Panc1 (cell line): ENCODE measurements at regions not wholly inside any gene's neighbourhood (a gene's known extent, or its start where the extent isn't known, plus 50 kb on each side); places are given as distances from the start of the nearest gene placed in this dataset.

Experiments
- ATAC-seq: fragments of 200-7000 bp; cut with Tn5 transposase; 2 replicates; pipeline ENCODE4 v1.9.1; 2020; ENCODE audit warnings: mild to moderate bottlenecking, moderate library complexity
- BruUV-seq: library from RNA; stranded (reverse); fragments of 400-500 nt; replicated peaks from 2 replicates; lab custom pipeline; 2021; lab: Mats Ljungman, UMichigan
- CTCF ChIA-PET: fragments of 300-600 bp; sonication (Branson Sonifier 250); formaldehyde crosslinking; loops from one replicate; lab custom pipeline; 2022; ENCODE audit warnings: antibody characterized with exemption; lab: Charles Lee
- POLR2A ChIA-PET: fragments of 300-600 bp; sonication (Branson Sonifier 250); formaldehyde crosslinking; loops from one replicate; lab custom pipeline; 2022; ENCODE audit warnings: antibody characterized with exemption; lab: Charles Lee
- DNase-seq: peaks from one replicate; pipeline ENCODE4 v3.0.0-alpha.2; 2010; ENCODE audit warnings: low read depth, low spot score
- H3K27ac ChIP-seq: 2 replicates; pipeline ENCODE4 v1.5.1; 2011; ENCODE audit warnings: mild to moderate bottlenecking, low read length, inconsistent platforms
- H3K27me3 ChIP-seq: fragments of 200-500 bp; sonication (Bioruptor generic); 2 replicates; pipeline ENCODE4 v1.6.0; 2014; ENCODE audit warnings: low read length, inconsistent platforms; ENCODE audit not compliant: control insufficient read depth, insufficient read depth
- H3K36me3 ChIP-seq: fragments of 200-500 bp; sonication (Bioruptor generic); 2 replicates; pipeline ENCODE4 v1.5.1; 2014; ENCODE audit warnings: inconsistent platforms, mild to moderate bottlenecking, low read length, moderate library complexity; ENCODE audit not compliant: control insufficient read depth, insufficient read depth
- H3K4me1 ChIP-seq: 2 replicates; pipeline ENCODE4 v1.5.1; 2011; ENCODE audit warnings: inconsistent platforms, mild to moderate bottlenecking, low read length, moderate library complexity; ENCODE audit not compliant: control insufficient read depth, insufficient read depth
- H3K4me3 ChIP-seq, 2 experiments: 2 replicates each; pipeline ENCODE4 v1.5.1; 2011 to 2012; ENCODE audit warnings: low read depth in 2 of 2, low read length in 2 of 2, mild to moderate bottlenecking in 2 of 2, inconsistent platforms in 1 of 2, moderate library complexity in 1 of 2
- H3K9me3 ChIP-seq: fragments of 200-500 bp; sonication (Bioruptor generic); 2 replicates; pipeline ENCODE4 v1.5.1; 2014; ENCODE audit warnings: low read depth, mild to moderate bottlenecking, inconsistent platforms, low read length, moderate library complexity; ENCODE audit not compliant: control insufficient read depth, insufficient read depth
- CTCF ChIP-seq: fragments of 450-650 bp; IDR thresholded peaks from 2 replicates; pipeline ENCODE4 v1.5.1; 2017; ENCODE audit warnings: mild to moderate bottlenecking
- POLR2AphosphoS5 ChIP-seq: IDR thresholded peaks from 2 replicates; pipeline ENCODE4 v1.6.1; 2012; ENCODE audit warnings: mild to moderate bottlenecking, low read depth, low read length, moderate library complexity
- REST ChIP-seq, 2 experiments: IDR thresholded peaks; 2 replicates each; pipeline ENCODE4 v1.6.1; 2011 to 2012; ENCODE audit warnings: low read depth in 2 of 2, control low read depth in 1 of 2, low read length in 1 of 2, mild to moderate bottlenecking in 1 of 2, moderate library complexity in 1 of 2; ENCODE audit not compliant: insufficient read depth in 1 of 2
- SIN3A ChIP-seq: IDR thresholded peaks from 2 replicates; pipeline ENCODE4 v1.6.1; 2012; ENCODE audit warnings: low read depth, mild to moderate bottlenecking, low read length, moderate library complexity, borderline replicate concordance; ENCODE audit not compliant: insufficient read depth
- TCF7L2 ChIP-seq: IDR thresholded peaks from 2 replicates; pipeline ENCODE4 v1.6.1; 2011; ENCODE audit warnings: mild to moderate bottlenecking, low read depth, low read length, inconsistent platforms
- in situ Hi-C: cut with HindIII; loops from 2 replicates; pipeline ENCODE4 v1.10.0; 2016; ENCODE audit warnings: low sequenced_read_pairs, low pct_unique_long_range_greater_than_20kb
- intact Hi-C: fragments of 100-400 bp; cut with micrococcal nuclease; formaldehyde crosslinking; loops from one replicate; pipeline ENCODE4 v1.10.0; 2022; ENCODE audit not compliant: unreplicated experiment

- no peak overlapping the region for H3K4me3 ChIP-seq
- POLR2A ChIA-PET: no interaction called here
- no peaks in the 10 kb centered on the region for H3K27me3 ChIP-seq
- H3K27ac ChIP-seq: no peak overlapping the region
- no peaks in the 10 kb centered on the region for H3K4me1 ChIP-seq
- no peak for TF ChIP-seq TCF7L2
- no peak for TF ChIP-seq CTCF
- no peak for TF ChIP-seq POLR2AphosphoS5
- no peak for TF ChIP-seq SIN3A
- TF ChIP-seq REST (IDR thresholded peaks at IDR 0.05; ENCODE audit: insufficient read depth in 1 of 2, low read depth in 2 of 2, low read length in 1 of 2): no peak
- in situ Hi-C loops (no loop called here), intact Hi-C loops (no loop called here)
- no TSS peak for BruUV-seq
- no peaks in the 10 kb centered on the region for H3K36me3 ChIP-seq
- CTCF ChIA-PET: no interaction called here
- DNase-seq: no peak
- ATAC-seq: no peak
- peaks cover 9% of the 10 kb centered on the region; the same call in 1 of the 2 replicates for H3K9me3 ChIP-seq
These were observed 120.5 kb upstream of the ASCC3 start for GRCh38 chr6:101001607-101002006.

- no peaks in the 10 kb centered on the region for H3K36me3 ChIP-seq
- TF ChIP-seq CTCF (no peak), TCF7L2 (no peak), REST (IDR thresholded peaks at IDR 0.05; ENCODE audit: insufficient read depth in 1 of 2, low read depth in 2 of 2, low read length in 1 of 2) (no peak), SIN3A (no peak), POLR2AphosphoS5 (no peak)
- POLR2A ChIA-PET: no interaction called here
These were observed 121.9 kb upstream of the ASCC3 start for GRCh38 chr6:101003075-101003474.

More at GRCh38 chr6:101003075-101003474, 121.9 kb upstream of the ASCC3 start:
- no peak overlapping the region for H3K27ac ChIP-seq
- no peak overlapping the region for H3K4me3 ChIP-seq
- no peaks in the 10 kb centered on the region for H3K27me3 ChIP-seq
- no TSS peak for BruUV-seq
- ATAC-seq: no peak
- no peaks in the 10 kb centered on the region for H3K4me1 ChIP-seq
- DNase-seq: no peak
- intact Hi-C loops (no loop called here), in situ Hi-C loops (no loop called here)
- peaks cover 9% of the 10 kb centered on the region; the same call in 1 of the 2 replicates for H3K9me3 ChIP-seq
- CTCF ChIA-PET: no interaction called here
